ENCODE measurements at regions not wholly inside any gene's neighbourhood (a gene's known extent, or its start where the extent isn't known, plus 50 kb on each side); places are given as distances from the start of the nearest gene placed in this dataset.

GRCh38 chr3:130838898-130839600, 54.8 kb upstream of the ATP2C1 start:
- TF ChIP-seq CTCF (IDR thresholded peaks at IDR 0.05) (no peak), POLR2AphosphoS5 (IDR thresholded peaks at IDR 0.05) (no peak)

Measured in upper lobe of left lung (tissue), 4 donors.